ENCODE measurements at regions not wholly inside any gene's neighbourhood (a gene's known extent, or its start where the extent isn't known, plus 50 kb on each side); places are given as distances from the start of the nearest gene placed in this dataset.
"Not testable (repeated sequence)": the region's sequence is repeated elsewhere in the genome, so short reads cannot be mapped to it uniquely, and the experiment has no call there.

DNA sequence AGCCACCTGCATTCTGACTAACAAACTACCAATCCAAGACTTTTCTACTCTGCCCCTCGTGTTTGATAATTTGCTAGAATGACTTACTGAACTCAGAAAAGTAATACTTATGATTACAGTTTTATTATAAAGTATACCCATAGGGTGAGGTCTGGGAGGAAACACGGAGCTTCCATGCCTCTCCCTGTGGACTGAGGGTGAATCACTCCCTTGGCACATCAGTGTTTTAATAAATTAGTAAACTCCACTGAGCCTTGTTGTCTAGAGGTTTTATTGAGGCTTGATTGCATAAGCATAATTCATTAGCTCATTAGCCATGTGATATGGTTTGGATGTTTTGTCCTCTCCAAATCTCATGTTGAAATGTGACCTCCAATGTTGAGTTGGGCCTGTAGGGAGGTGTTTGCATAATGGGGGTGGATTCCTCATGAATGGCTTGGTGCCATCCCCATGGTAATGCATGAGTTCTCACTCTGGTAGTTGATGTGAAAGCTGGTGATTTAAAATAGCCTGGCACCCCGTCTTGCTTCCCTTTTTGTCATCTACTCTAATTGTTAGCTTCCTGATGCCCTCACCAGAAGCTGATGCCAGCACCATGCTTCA, 233.6 kb upstream of the TRPC7 start:
- Histone ChIP-seq H3K27me3 (ENCODE audit: control insufficient read depth, insufficient read depth, low read length) (no peaks in the 10 kb centered on the region), H3K4me3 (ENCODE audit: low read depth, low read length) (no peak overlapping the region), H3K36me3 (ENCODE audit: control insufficient read depth, insufficient read depth, low read length) (no peaks in the 10 kb centered on the region)
- TF ChIP-seq, protein P1, sequence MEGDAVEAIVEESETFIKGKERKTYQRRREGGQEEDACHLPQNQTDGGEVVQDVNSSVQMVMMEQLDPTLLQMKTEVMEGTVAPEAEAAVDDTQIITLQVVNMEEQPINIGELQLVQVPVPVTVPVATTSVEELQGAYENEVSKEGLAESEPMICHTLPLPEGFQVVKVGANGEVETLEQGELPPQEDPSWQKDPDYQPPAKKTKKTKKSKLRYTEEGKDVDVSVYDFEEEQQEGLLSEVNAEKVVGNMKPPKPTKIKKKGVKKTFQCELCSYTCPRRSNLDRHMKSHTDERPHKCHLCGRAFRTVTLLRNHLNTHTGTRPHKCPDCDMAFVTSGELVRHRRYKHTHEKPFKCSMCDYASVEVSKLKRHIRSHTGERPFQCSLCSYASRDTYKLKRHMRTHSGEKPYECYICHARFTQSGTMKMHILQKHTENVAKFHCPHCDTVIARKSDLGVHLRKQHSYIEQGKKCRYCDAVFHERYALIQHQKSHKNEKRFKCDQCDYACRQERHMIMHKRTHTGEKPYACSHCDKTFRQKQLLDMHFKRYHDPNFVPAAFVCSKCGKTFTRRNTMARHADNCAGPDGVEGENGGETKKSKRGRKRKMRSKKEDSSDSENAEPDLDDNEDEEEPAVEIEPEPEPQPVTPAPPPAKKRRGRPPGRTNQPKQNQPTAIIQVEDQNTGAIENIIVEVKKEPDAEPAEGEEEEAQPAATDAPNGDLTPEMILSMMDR (IDR thresholded peaks at IDR 0.05; ENCODE audit: insufficient read depth, low read length, poor library complexity, severe bottlenecking) = no peak
- DNase-seq (ENCODE audit: low read depth) = no peak

DNA sequence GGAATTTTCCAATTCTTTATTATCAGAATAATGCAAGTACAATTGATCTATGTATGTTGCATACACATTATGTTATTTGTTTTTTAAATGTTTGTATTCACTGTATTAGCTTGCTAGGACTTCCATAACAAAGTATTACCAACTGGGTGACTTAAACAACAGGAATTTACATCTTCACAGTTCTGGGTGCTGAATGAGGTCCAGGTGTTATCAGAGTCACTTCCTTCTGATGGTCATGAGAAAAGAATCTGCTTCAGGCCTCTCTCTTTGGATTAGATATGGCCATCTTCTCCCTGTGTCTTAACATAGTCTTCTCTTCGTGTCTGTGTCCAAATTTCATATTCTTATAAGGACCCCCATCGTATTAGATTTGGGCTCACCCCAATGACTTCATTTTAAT, 229.1 kb upstream of the TRPC7 start:
- DNase-seq (ENCODE audit: low read depth) = no peak
- H3K4me3 ChIP-seq (ENCODE audit: low read depth, low read length) = no peak overlapping the region
- H3K27me3 ChIP-seq (ENCODE audit: control insufficient read depth, insufficient read depth, low read length) = no peaks in the 10 kb centered on the region
- TF ChIP-seq, protein P1 (IDR thresholded peaks at IDR 0.05; ENCODE audit: insufficient read depth, low read length, poor library complexity, severe bottlenecking) = no peak
- no peaks in the 10 kb centered on the region for H3K36me3 ChIP-seq (ENCODE audit: control insufficient read depth, insufficient read depth, low read length)

DNA sequence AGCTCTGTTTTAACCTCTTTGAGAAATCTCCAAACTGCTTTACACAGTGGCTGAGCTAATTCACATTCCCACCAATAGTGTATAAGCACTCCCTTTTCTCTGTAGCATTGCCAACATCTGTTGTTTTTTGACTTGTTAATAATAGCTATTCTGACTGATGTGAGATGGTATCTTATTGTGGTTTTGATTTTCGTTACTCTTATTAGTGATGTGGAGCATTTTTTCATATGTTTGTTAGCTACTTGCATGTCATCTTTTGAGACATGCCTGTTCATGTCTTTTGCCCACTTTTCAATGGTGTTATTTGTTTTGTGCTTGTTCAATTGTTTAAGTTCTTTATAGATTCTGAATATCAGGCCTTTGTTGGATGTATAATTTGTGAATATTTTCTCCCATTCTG, 225.2 kb upstream of the TRPC7 start:
- no peaks in the 10 kb centered on the region for H3K27me3 ChIP-seq (ENCODE audit: control insufficient read depth, insufficient read depth, low read length)
- no peaks in the 10 kb centered on the region for H3K36me3 ChIP-seq (ENCODE audit: control insufficient read depth, insufficient read depth, low read length)
- TF ChIP-seq, protein P1 (IDR thresholded peaks at IDR 0.05; ENCODE audit: insufficient read depth, low read length, poor library complexity, severe bottlenecking) = no peak
- no peak for DNase-seq (ENCODE audit: low read depth)
- no peak overlapping the region for H3K4me3 ChIP-seq (ENCODE audit: low read depth, low read length)

DNA sequence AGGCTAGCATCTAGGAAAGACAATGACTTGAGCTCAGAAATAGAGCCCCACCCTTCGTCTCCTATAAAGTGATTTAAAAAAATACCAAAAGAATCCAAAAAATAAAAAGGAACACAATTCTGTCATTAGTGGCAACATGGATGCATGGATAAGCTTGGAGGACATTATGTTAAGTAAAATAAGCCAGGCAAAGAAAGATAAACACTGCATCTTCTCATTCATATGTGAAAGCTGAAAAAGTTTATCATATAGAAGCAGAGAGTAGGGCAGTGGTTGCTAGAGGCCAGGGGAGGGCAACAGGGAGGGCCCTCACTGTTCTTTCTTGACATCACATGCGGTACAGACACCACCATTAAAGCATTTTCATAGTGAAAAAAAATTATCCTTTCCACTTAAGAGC, 220.9 kb upstream of the TRPC7 start:
- Histone ChIP-seq H3K27me3 (ENCODE audit: control insufficient read depth, insufficient read depth, low read length) (no peaks in the 10 kb centered on the region), H3K36me3 (ENCODE audit: control insufficient read depth, insufficient read depth, low read length) (no peaks in the 10 kb centered on the region), H3K4me3 (ENCODE audit: low read depth, low read length) (no peak overlapping the region)
- no peak for DNase-seq (ENCODE audit: low read depth)
- TF ChIP-seq, protein P1 (IDR thresholded peaks at IDR 0.05; ENCODE audit: insufficient read depth, low read length, poor library complexity, severe bottlenecking) = no peak

DNA sequence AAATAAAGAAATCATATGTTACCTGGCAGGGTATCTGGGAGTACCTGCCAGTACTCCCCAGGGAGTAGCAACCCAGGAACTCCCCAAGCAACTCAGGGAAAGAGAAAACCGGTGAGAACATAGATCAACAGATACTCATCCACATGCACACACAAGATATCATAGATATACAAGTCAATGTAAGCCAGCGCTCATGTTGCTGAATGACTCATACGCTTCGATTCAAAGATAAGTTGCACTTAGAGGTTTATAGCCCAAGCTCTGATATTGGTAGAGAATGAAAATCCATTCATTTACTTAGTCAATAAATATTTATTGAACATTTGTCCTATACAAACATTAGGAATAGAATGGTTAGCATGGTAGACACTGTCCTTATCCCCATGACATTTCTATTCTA, 219.1 kb upstream of the TRPC7 start:
- TF ChIP-seq, protein P1 (IDR thresholded peaks at IDR 0.05; ENCODE audit: insufficient read depth, low read length, poor library complexity, severe bottlenecking) = no peak
- no peak overlapping the region for H3K4me3 ChIP-seq (ENCODE audit: low read depth, low read length)
- H3K27me3 ChIP-seq (ENCODE audit: control insufficient read depth, insufficient read depth, low read length) = no peaks in the 10 kb centered on the region
- DNase-seq (ENCODE audit: low read depth) = no peak
- no peaks in the 10 kb centered on the region for H3K36me3 ChIP-seq (ENCODE audit: control insufficient read depth, insufficient read depth, low read length)

DNA sequence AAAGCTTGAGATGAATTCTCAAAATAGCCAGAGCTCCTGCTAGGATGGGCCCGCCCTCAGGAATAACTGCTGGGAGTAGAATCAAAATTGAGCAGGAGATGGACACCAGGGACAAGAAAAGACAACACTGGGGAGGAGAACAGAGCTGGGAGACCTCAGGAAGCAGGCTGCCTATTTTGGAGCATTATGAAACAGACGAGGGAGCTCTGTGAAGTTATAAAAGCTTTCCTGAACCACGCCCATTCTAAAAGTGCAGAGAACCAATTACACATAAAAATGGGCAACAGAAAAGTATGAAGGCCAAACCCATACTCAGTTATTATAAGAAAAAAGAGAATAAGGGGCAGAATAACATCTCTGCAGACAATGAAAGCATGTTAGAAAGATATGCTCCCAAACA, 213.9 kb upstream of the TRPC7 start:
- no peak overlapping the region for H3K4me3 ChIP-seq (ENCODE audit: low read depth, low read length)
- H3K36me3 ChIP-seq (ENCODE audit: control insufficient read depth, insufficient read depth, low read length) = no peaks in the 10 kb centered on the region
- TF ChIP-seq, protein P1 (IDR thresholded peaks at IDR 0.05; ENCODE audit: insufficient read depth, low read length, poor library complexity, severe bottlenecking) = no peak
- DNase-seq (ENCODE audit: low read depth) = no peak
- H3K27me3 ChIP-seq (ENCODE audit: control insufficient read depth, insufficient read depth, low read length) = no peaks in the 10 kb centered on the region

DNA sequence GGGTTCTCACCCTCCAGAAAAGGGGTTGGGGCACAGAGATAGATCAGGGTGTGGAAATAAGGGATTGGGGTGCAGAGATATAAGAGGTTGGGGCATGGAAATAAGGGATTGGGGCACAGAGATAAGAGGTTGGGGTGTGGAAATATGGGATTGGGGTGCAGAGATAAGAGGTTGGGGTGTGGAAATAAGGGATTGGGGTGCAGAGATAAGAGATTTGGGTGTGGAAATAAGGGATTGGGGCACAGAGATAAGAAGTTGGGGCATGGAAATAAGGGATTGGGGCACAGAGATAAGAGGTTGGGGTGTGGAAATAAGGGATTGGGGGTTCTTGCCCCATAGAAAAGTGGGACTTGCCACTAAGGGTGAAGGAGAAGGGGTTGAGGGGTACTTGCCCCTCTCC, 204.5 kb upstream of the TRPC7 start:
- not testable (repeated sequence) for DNase-seq (ENCODE audit: low read depth); H3K27me3 ChIP-seq (ENCODE audit: control insufficient read depth, insufficient read depth, low read length)

DNA sequence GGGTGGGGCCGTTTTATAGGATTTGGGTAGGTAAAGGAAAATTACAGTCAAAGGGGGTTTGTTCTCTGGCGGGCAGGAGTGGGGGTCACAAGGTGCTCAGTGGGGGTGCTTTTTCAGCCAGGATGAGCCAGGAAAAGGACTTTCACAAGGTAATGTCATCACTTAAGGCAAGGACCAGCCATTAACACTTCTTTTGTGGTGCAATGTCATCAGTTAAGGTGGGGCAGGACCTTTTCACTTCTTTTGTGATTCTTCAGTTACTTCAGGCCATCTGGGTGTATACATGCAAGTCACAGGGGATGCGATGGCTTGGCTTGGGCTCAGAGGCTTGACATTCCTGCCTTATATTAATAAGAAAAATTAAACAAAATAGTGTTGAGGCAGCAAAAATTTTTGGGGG, 200.1 kb upstream of the TRPC7 start:
- not testable (repeated sequence) for H3K4me3 ChIP-seq (ENCODE audit: low read depth, low read length); DNase-seq (ENCODE audit: low read depth); H3K27me3 ChIP-seq (ENCODE audit: control insufficient read depth, insufficient read depth, low read length); H3K36me3 ChIP-seq (ENCODE audit: control insufficient read depth, insufficient read depth, low read length)

More for the DNA sequence above, 204.5 kb upstream of the TRPC7 start:
- H3K4me3 ChIP-seq (ENCODE audit: low read depth, low read length); H3K36me3 ChIP-seq (ENCODE audit: control insufficient read depth, insufficient read depth, low read length): not testable (repeated sequence)

DNA sequence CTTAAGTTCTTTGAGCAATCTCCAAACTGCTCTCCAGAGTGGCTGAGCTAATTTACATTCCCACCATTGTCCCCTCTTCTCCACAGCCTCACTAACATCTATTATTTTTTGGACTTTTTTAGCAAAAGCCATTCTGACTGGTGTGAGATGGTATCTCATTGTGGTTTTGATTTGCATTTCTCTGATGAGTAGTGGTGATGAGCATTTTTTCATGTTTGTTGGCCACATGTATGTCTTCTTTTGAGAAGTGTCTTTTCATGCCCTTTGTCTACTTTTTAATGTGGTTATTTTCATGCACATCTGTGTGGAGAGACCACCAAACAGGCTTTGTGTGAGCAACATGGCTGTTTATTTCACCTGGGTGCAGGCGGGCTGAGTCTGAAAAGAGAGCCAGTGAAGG, 199.7 kb upstream of the TRPC7 start:
- not testable (repeated sequence) for DNase-seq (ENCODE audit: low read depth); H3K36me3 ChIP-seq (ENCODE audit: control insufficient read depth, insufficient read depth, low read length); H3K4me3 ChIP-seq (ENCODE audit: low read depth, low read length); H3K27me3 ChIP-seq (ENCODE audit: control insufficient read depth, insufficient read depth, low read length)
